ENCODE measurements at regions not wholly inside any gene's neighbourhood (a gene's known extent, or its start where the extent isn't known, plus 50 kb on each side); places are given as distances from the start of the nearest gene placed in this dataset.

- no peaks in the 10 kb centered on the region for H3K9me1 ChIP-seq (ENCODE audit: control insufficient read depth, insufficient read depth, low read length)
- in situ Hi-C loops (cut with MboI) (no loop called here), intact Hi-C loops (cut with micrococcal nuclease) (no loop called here)
- BruUV-seq (replicated peaks) = no TSS peak
- H3K4me1 ChIP-seq (replicated peaks in 1 of 2; ENCODE audit: control insufficient read depth in 2 of 2, insufficient read depth in 2 of 2, low read length in 2 of 2) = no peaks in the 10 kb centered on the region; a peak in 1 of 5 replicates
- ChIA-PET POLR2A (no interaction called here), CTCF (ENCODE audit: low intra/inter-chr PET ratio) (no interaction called here)
- H3K27me3 ChIP-seq (ENCODE audit: control insufficient read depth in 2 of 2, insufficient read depth in 2 of 2, low read length in 2 of 2) = peaks cover 4 to 68% of the 10 kb centered on the region in 2 experiments; a peak in 3 of 5 replicates
- H3K4me2 ChIP-seq (ENCODE audit: insufficient read depth, low read length) = no peak overlapping the region
- no peaks in the 10 kb centered on the region for H3K79me2 ChIP-seq (ENCODE audit: control insufficient read depth, insufficient read depth, low read length)
- no peaks in the 10 kb centered on the region for H4K20me1 ChIP-seq (replicated peaks; ENCODE audit: control insufficient read depth, insufficient read depth, low read length)
- H3K27ac ChIP-seq (ENCODE audit: extremely low read depth, low read depth, low read length) = no peak overlapping the region
- H3K9ac ChIP-seq (ENCODE audit: insufficient read depth in 1 of 2, low read depth in 2 of 2, low read length in 2 of 2) = no peak overlapping the region
- no peak overlapping the region for H3K4me3 ChIP-seq
- TF ChIP-seq POLR2A (conservative IDR thresholded peaks at IDR 0.05) (no peak), KAT8 (IDR thresholded peaks at IDR 0.05; ENCODE audit: low read depth) (no peak), MIER1 (IDR thresholded peaks at IDR 0.05; ENCODE audit: low read depth) (no peak), SNAPC5 (CRISPR knock-in tag; IDR thresholded peaks at IDR 0.05) (no peak), RHOXF2B (CRISPR knock-in tag; conservative IDR thresholded peaks at IDR 0.05) (no peak), ZBED1 (IDR thresholded peaks at IDR 0.05) (no peak), CGGBP1 (CRISPR knock-in tag; IDR thresholded peaks at IDR 0.05) (no peak), SOX6 (IDR thresholded peaks at IDR 0.05) (no peak), KDM1A (IDR thresholded peaks at IDR 0.05) (no peak), ZNF639 (CRISPR knock-in tag; conservative IDR thresholded peaks at IDR 0.05 in 1 of 2, IDR thresholded peaks at IDR 0.05 in 1 of 2) (no peak), ZNF75A (CRISPR knock-in tag; IDR thresholded peaks at IDR 0.05) (no peak), CXXC5 (CRISPR knock-in tag; IDR thresholded peaks at IDR 0.05) (no peak), HMG20A (CRISPR knock-in tag; conservative IDR thresholded peaks at IDR 0.05) (no peak), ZNF263 (CRISPR knock-in tag; IDR thresholded peaks at IDR 0.05; ENCODE audit: borderline replicate concordance) (no peak), NUFIP1 (IDR thresholded peaks at IDR 0.05; ENCODE audit: partially characterized antibody) (no peak), NCOA4 (IDR thresholded peaks at IDR 0.05; ENCODE audit: partially characterized antibody) (no peak), ZNF551 (CRISPR knock-in tag; IDR thresholded peaks at IDR 0.05) (no peak), SAP30 (IDR thresholded peaks at IDR 0.05; ENCODE audit: borderline replicate concordance, insufficient read depth, low read depth, low read length, poor library complexity, severe bottlenecking) (no peak)
- no peaks in the 10 kb centered on the region for H3K9me3 ChIP-seq (replicated peaks; ENCODE audit: control insufficient read depth, insufficient read depth, low read depth, low read length)
- ATAC-seq (no peak), FAIRE-seq (no peak), DNase-seq (ENCODE audit: extremely low read depth in 1 of 4, low spot score in 3 of 4) (no peak)
- no peak overlapping the region for H2AFZ ChIP-seq (ENCODE audit: low read depth, low read length)
- WGBS (ENCODE audit: insufficient coverage, low coverage, missing lambda C conversion rate) = 0% methylated on average over 11 of the region's 13 CpGs
- no peaks in the 10 kb centered on the region for H3K36me3 ChIP-seq (ENCODE audit: control insufficient read depth, insufficient read depth, low read length)
Observed at GRCh38 chr2:239499726-239500573, 99.1 kb upstream of the HDAC4 start.
